Liver (tissue), 7 donors: ENCODE measurements at regions not wholly inside any gene's neighbourhood (a gene's known extent, or its start where the extent isn't known, plus 50 kb on each side); places are given as distances from the start of the nearest gene placed in this dataset.

Source experiments
- DNase-seq: peaks from one replicate; pipeline ENCODE4 v3.0.0-alpha.2; 2017; ENCODE audit warnings: low spot score
- H3K27ac ChIP-seq, 2 donors: one replicate each; pipeline ENCODE4 v1.7.0; 2013; ENCODE audit warnings: inconsistent platforms in 2 of 2, low read length in 2 of 2, control low read depth in 1 of 2, low read depth in 1 of 2, mild to moderate bottlenecking in 1 of 2
- H3K27me3 ChIP-seq, 4 donors: one replicate each; pipeline versions ENCODE4 v1.6.1 to v1.7.0; 2013; ENCODE audit warnings: low read length in 3 of 4, inconsistent platforms in 1 of 4, mild to moderate bottlenecking in 1 of 4, moderate library complexity in 1 of 4; ENCODE audit not compliant: control insufficient read depth in 4 of 4, insufficient read depth in 4 of 4
- H3K36me3 ChIP-seq, 4 donors: one replicate each; pipeline versions ENCODE4 v1.6.1 to v1.7.0; 2013; ENCODE audit warnings: low read length in 3 of 4, mild to moderate bottlenecking in 3 of 4, low read depth in 1 of 4, moderate library complexity in 1 of 4; ENCODE audit not compliant: control insufficient read depth in 4 of 4, insufficient read depth in 3 of 4
- H3K4me1 ChIP-seq, 4 donors: one replicate each; pipeline versions ENCODE4 v1.6.1 to v1.7.0; 2013; ENCODE audit warnings: low read length in 3 of 4, mild to moderate bottlenecking in 3 of 4, moderate library complexity in 1 of 4; ENCODE audit not compliant: control insufficient read depth in 4 of 4, insufficient read depth in 4 of 4
- H3K4me3 ChIP-seq, 3 donors: one replicate each; pipeline versions ENCODE4 v1.6.1 to v1.7.0; 2013; ENCODE audit warnings: low read length in 3 of 3, control low read depth in 1 of 3, low read depth in 1 of 3, mild to moderate bottlenecking in 1 of 3
- H3K9ac ChIP-seq, 2 donors: one replicate each; pipeline ENCODE4 v1.7.0; 2013; ENCODE audit warnings: low read length in 2 of 2, mild to moderate bottlenecking in 2 of 2, moderate library complexity in 2 of 2, control low read depth in 1 of 2, low read depth in 1 of 2
- H3K9me3 ChIP-seq, 4 donors: one replicate each; pipeline versions ENCODE4 v1.6.1 to v1.7.0; 2013; ENCODE audit warnings: low read length in 3 of 4; ENCODE audit not compliant: control insufficient read depth in 4 of 4
- HNF4A ChIP-seq, 2 donors: conservative IDR thresholded peaks; 2 replicates each; pipeline ENCODE4 v1.6.1; 2016; ENCODE audit warnings: antibody characterized with exemption in 2 of 2, mild to moderate bottlenecking in 2 of 2
- NR2F2 ChIP-seq: IDR thresholded peaks from 2 replicates; pipeline ENCODE4 v1.6.1; 2016; ENCODE audit warnings: antibody characterized with exemption
- REST ChIP-seq: IDR thresholded peaks from 2 replicates; pipeline ENCODE4 v1.6.1; 2016; ENCODE audit warnings: antibody characterized with exemption, mild to moderate bottlenecking
- RXRA ChIP-seq, 2 donors: IDR thresholded peaks; 2 replicates each; pipeline ENCODE4 v1.6.1; 2017 to 2018; ENCODE audit warnings: antibody characterized with exemption in 2 of 2, mild to moderate bottlenecking in 1 of 2
- SP1 ChIP-seq: IDR thresholded peaks from 2 replicates; pipeline ENCODE4 v1.6.1; 2018; ENCODE audit warnings: antibody characterized with exemption, mild to moderate bottlenecking
- YY1 ChIP-seq: IDR thresholded peaks from 2 replicates; pipeline ENCODE4 v1.6.1; 2016; ENCODE audit warnings: antibody characterized with exemption, mild to moderate bottlenecking
- ZBTB33 ChIP-seq: IDR thresholded peaks from 2 replicates; pipeline ENCODE4 v1.6.1; 2016; ENCODE audit warnings: antibody characterized with exemption
- WGBS: extraction: QIAGEN DNeasy Blood & Tissue Kit; methylation state at CpG from one replicate; pipeline ENCODE4 v1.1.7; 2013; 5-methylcytosine and 5-hydroxymethylcytosine counted together
- TF ChIP-seq, protein P1 (sequence below): IDR thresholded peaks from 2 replicates; pipeline ENCODE4 v1.6.1; 2016; ENCODE audit warnings: antibody characterized with exemption
- donor health status: healthy.
- donor health status: healthy.
- donor health status: healthy.
- donor health status: healthy.

GRCh38 chr20:60863548-60863947 lies 388.5 kb upstream of the CDH4 start (continued):
- TF ChIP-seq, protein P1, sequence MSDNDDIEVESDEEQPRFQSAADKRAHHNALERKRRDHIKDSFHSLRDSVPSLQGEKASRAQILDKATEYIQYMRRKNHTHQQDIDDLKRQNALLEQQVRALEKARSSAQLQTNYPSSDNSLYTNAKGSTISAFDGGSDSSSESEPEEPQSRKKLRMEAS, result no peak
- TF ChIP-seq RXRA (IDR thresholded peaks at IDR 0.05) (no peak), SP1 (no peak)

DNA sequence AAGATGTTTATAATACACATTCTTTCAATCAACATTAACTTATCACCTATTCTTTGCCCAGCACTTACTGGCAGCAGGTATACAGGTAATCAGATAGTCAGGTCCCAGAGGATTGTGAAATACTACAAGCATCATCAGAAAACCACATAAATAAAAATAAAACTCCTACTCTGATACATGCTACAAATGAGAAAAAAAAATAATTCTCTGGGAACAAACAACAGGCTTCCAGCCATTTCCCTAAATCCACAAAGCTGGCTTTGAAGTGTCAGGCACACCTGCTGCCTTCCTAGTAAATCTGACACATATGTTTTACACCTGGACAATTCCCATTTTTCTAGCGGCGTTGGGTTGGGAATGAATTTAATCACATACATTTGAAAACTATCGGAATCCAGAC lies 384.5 kb upstream of the CDH4 start:
- no peaks in the 10 kb centered on the region for H3K9me3 ChIP-seq
- DNase-seq, result no peak
- 86% methylated on average over 3 of the region's 3 CpGs for whole genome bisulfite sequencing
- H3K27me3 ChIP-seq, result peaks cover 0 to 3% (median under 1%) of the 10 kb centered on the region in 4 donors
- no peaks in the 10 kb centered on the region for H3K4me1 ChIP-seq
- H3K27ac ChIP-seq, result no peak overlapping the region
- no peak for TF ChIP-seq REST
- no peak for TF ChIP-seq YY1
- no peak overlapping the region for H3K9ac ChIP-seq
- H3K4me3 ChIP-seq, result no peak overlapping the region
- H3K36me3 ChIP-seq, result no peaks in the 10 kb centered on the region

- DNase-seq, result no peak
- no peak overlapping the region for H3K4me3 ChIP-seq
- TF ChIP-seq NR2F2 (no peak), ZBTB33 (no peak), SP1 (no peak), REST (no peak), HNF4A (conservative IDR thresholded peaks at IDR 0.05) (no peak)
- no peak overlapping the region for H3K27ac ChIP-seq
- no peaks in the 10 kb centered on the region for H3K9me3 ChIP-seq
- no peaks in the 10 kb centered on the region for H3K4me1 ChIP-seq
- no peaks in the 10 kb centered on the region for H3K36me3 ChIP-seq
- WGBS, result 71% methylated on average over 22 of the region's 22 CpGs
- H3K27me3 ChIP-seq, result peaks cover 0 to 3% (median under 1%) of the 10 kb centered on the region in 4 donors
- no peak overlapping the region for H3K9ac ChIP-seq
These were observed 383.7 kb upstream of the CDH4 start for GRCh38 chr20:60868316-60868891.
